ENCODE measurements at regions not wholly inside any gene's neighbourhood (a gene's known extent, or its start where the extent isn't known, plus 50 kb on each side); places are given as distances from the start of the nearest gene placed in this dataset.

- no peak overlapping the region for H3K56ac ChIP-seq (ENCODE audit: insufficient read length, low read depth, low read length)
- peaks cover 17% of the 10 kb centered on the region in 2 experiments for H3K4me1 Mint-ChIP-seq
- no peaks in the 10 kb centered on the region; a peak in 1 of 5 replicates for H3K9me3 Mint-ChIP-seq
- DNase-seq: no peak
- no peaks in the 10 kb centered on the region for H3K79me1 ChIP-seq (ENCODE audit: insufficient read depth, low read depth, low read length, poor library complexity, severe bottlenecking)
- H4K5ac ChIP-seq (ENCODE audit: insufficient read length, low read depth, low read length): no peak overlapping the region
- peaks cover 4% of the 10 kb centered on the region; the same call in 1 of the 2 replicates for H3K4me1 ChIP-seq (ENCODE audit: insufficient read depth, low read length)
- H3K4me3 Mint-ChIP-seq: no peak overlapping the region
- WGBS (ENCODE audit: extremely low coverage, insufficient read length, low lambda C conversion rate): no CpG with 5 or more reads among the region's 10 CpGs
- no peaks in the 10 kb centered on the region for H3K79me2 ChIP-seq (ENCODE audit: insufficient read depth, low read length)
- no peak overlapping the region for H3K27ac Mint-ChIP-seq
- H3K4ac ChIP-seq (ENCODE audit: low read depth, low read length): no peak overlapping the region
- no peak overlapping the region for H2BK5ac ChIP-seq (ENCODE audit: insufficient read length, low read length)
- H4K91ac ChIP-seq (ENCODE audit: insufficient read length, low read depth, low read length): no peak overlapping the region
- no peaks in the 10 kb centered on the region for H3K9me3 ChIP-seq (ENCODE audit: control insufficient read depth, low read depth, low read length)
- no peaks in the 10 kb centered on the region; the same call in 1 of the 2 replicates for H3K27me3 Mint-ChIP-seq (ENCODE audit: low read depth)
- H2AFZ ChIP-seq (ENCODE audit: low read length): no peak overlapping the region
- no peak overlapping the region for H3K27ac ChIP-seq (ENCODE audit: insufficient read length, low read depth, low read length)
- no peaks in the 10 kb centered on the region for H3K23me2 ChIP-seq (ENCODE audit: insufficient read length, low read depth, low read length, poor library complexity, severe bottlenecking)
- H3K9ac ChIP-seq (ENCODE audit: extremely low read depth, insufficient read length, low read length): no peak overlapping the region
- H3K4me2 ChIP-seq (ENCODE audit: insufficient read depth, insufficient read length, low read length): no peak overlapping the region
- no peak overlapping the region for H3T11ph ChIP-seq (ENCODE audit: low read length)
- no peak overlapping the region for H2BK120ac ChIP-seq (ENCODE audit: low read depth, low read length, poor library complexity, severe bottlenecking)
- no peaks in the 10 kb centered on the region for H3K27me3 ChIP-seq (ENCODE audit: insufficient read depth, low read length)
- no peak overlapping the region for H2BK20ac ChIP-seq (ENCODE audit: low read depth, low read length, poor library complexity, severe bottlenecking)
- no peaks in the 10 kb centered on the region for H4K20me1 ChIP-seq (ENCODE audit: control insufficient read depth, insufficient read depth, insufficient read length)
- TF ChIP-seq CTCF (conservative IDR thresholded peaks at IDR 0.05): no peak
- no peak overlapping the region for H2BK15ac ChIP-seq (ENCODE audit: low read depth, low read length)
- no peaks in the 10 kb centered on the region for H3K36me3 Mint-ChIP-seq (ENCODE audit: insufficient read depth in 1 of 3, low read depth in 3 of 3)
- H2AK5ac ChIP-seq (ENCODE audit: insufficient read length, low read length): no peak overlapping the region
- no peak overlapping the region for H3K23ac ChIP-seq (ENCODE audit: insufficient read length, low read depth, low read length)
- H2BK12ac ChIP-seq (ENCODE audit: insufficient read length, low read depth, low read length): no peak overlapping the region
- no peak overlapping the region for H3K18ac ChIP-seq (ENCODE audit: insufficient read length, low read depth, low read length)
- H4K8ac ChIP-seq (replicated peaks; ENCODE audit: insufficient read length, low read depth, low read length): no peak overlapping the region
- H3K14ac ChIP-seq (ENCODE audit: insufficient read depth, low read length): no peak overlapping the region
Observed at GRCh38 chr12:128109236-128109635, 157.7 kb upstream of the TMEM132C start.

Data from H9 (cell line).